IPS-20b (cell line): ENCODE measurements at regions not wholly inside any gene's neighbourhood (a gene's known extent, or its start where the extent isn't known, plus 50 kb on each side); places are given as distances from the start of the nearest gene placed in this dataset.
A peak's percentile ranks its signal among the peaks of the same experiment; 100 is the strongest.

Experiments used
- H3K27ac ChIP-seq: one replicate; pipeline ENCODE4 v1.5.1; 2013; ENCODE audit warnings: low read length
- H3K27me3 ChIP-seq: 2 replicates; pipeline ENCODE4 v1.6.1; 2013; ENCODE audit warnings: mild to moderate bottlenecking, low read length, inconsistent platforms; ENCODE audit not compliant: insufficient read depth
- H3K36me3 ChIP-seq: 2 replicates; pipeline ENCODE4 v1.6.1; 2013; ENCODE audit warnings: low read depth, mild to moderate bottlenecking, inconsistent platforms, low read length, moderate library complexity; ENCODE audit not compliant: insufficient read depth
- H3K4me1 ChIP-seq: 2 replicates; pipeline ENCODE4 v1.6.1; 2013; ENCODE audit warnings: mild to moderate bottlenecking, control low read depth, inconsistent platforms, low read length, moderate library complexity; ENCODE audit not compliant: insufficient read depth
- H3K4me3 ChIP-seq: 2 replicates; pipeline ENCODE4 v1.5.1; 2013; ENCODE audit warnings: mild to moderate bottlenecking, low read length, inconsistent platforms
- H3K9ac ChIP-seq: 2 replicates; pipeline ENCODE4 v1.6.1; 2013; ENCODE audit warnings: low read depth, mild to moderate bottlenecking, inconsistent platforms, low read length, moderate library complexity
- H3K9me3 ChIP-seq: 2 replicates; pipeline ENCODE4 v1.6.1; 2013; ENCODE audit warnings: mild to moderate bottlenecking, low read depth, low read length, inconsistent platforms; ENCODE audit not compliant: insufficient read depth

DNA sequence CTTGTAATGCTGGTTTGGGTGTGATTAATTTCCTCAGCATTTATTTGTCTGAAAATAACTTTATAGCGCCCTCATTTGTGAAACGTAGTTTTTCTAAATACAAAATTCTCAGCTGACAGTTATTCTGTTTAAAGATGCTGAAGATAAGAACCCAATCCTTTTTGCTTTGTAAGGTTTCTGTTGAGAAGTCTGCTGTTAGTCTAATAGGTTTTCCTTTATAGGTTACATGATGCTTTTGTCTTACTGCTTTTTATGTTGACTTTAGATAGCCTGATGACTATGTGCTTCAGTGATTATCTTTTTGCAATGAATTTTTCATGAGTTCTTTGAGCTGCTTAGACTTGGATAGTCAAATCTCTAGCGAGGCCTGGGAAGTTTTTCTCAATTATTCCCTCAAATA, 168.6 kb upstream of the PDE3A start:
- Histone ChIP-seq H3K4me1 (peaks cover 2% of the 10 kb centered on the region; the same call in 1 of the 2 replicates), H3K9me3 (no peaks in the 10 kb centered on the region), H3K4me3 (no peak overlapping the region), H3K27me3 (no peaks in the 10 kb centered on the region), H3K9ac (no peak overlapping the region), H3K36me3 (no peaks in the 10 kb centered on the region), H3K27ac (no peak overlapping the region)

GRCh38 chr12:20201733-20202132, 166.6 kb upstream of the PDE3A start:
- Histone ChIP-seq H3K9ac (no peak overlapping the region), H3K27ac (no peak overlapping the region), H3K9me3 (no peaks in the 10 kb centered on the region), H3K4me3 (no peak overlapping the region), H3K36me3 (no peaks in the 10 kb centered on the region), H3K4me1 (peaks cover 5% of the 10 kb centered on the region; the same call in 1 of the 2 replicates), H3K27me3 (no peaks in the 10 kb centered on the region)

- no peak overlapping the region for H3K9ac ChIP-seq
- peaks cover 5% of the 10 kb centered on the region; the same call in 1 of the 2 replicates for H3K4me1 ChIP-seq
- no peak overlapping the region for H3K27ac ChIP-seq
- H3K9me3 ChIP-seq = no peaks in the 10 kb centered on the region
- no peaks in the 10 kb centered on the region for H3K27me3 ChIP-seq
- H3K4me3 ChIP-seq = no peak overlapping the region
- no peaks in the 10 kb centered on the region for H3K36me3 ChIP-seq
Observed at GRCh38 chr12:20205854-20206253, 162.5 kb upstream of the PDE3A start.

DNA sequence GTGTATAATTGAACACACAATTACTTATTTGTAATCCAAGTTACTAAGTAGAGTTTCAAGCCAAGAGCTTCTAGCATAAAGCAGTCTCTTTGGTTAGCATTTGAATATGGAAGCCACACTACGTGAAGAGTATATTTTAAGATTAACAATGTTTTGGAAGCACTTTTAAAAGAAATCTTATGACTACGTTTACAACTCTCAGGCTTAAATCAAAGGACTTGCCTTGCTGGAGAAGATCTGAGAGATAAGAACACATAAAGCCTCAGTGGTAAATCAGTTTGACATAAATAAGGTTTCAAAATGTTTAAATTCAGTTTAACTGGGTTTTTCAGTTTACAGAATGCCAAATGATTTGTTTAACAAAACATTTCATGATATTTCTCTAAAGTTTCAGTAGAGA, 161.9 kb upstream of the PDE3A start:
- no peak overlapping the region for H3K9ac ChIP-seq
- no peak overlapping the region for H3K27ac ChIP-seq
- H3K4me1 ChIP-seq = peaks cover 5% of the 10 kb centered on the region; the same call in 1 of the 2 replicates
- no peaks in the 10 kb centered on the region for H3K36me3 ChIP-seq
- H3K27me3 ChIP-seq = no peaks in the 10 kb centered on the region
- no peaks in the 10 kb centered on the region for H3K9me3 ChIP-seq
- H3K4me3 ChIP-seq = no peak overlapping the region

GRCh38 chr12:20210621-20211215, 157.6 kb upstream of the PDE3A start:
- Histone ChIP-seq H3K36me3 (no peaks in the 10 kb centered on the region), H3K27ac (no peak overlapping the region), H3K4me1 (peaks cover 20% of the 10 kb centered on the region), H3K27me3 (no peaks in the 10 kb centered on the region), H3K9me3 (no peaks in the 10 kb centered on the region), H3K4me3 (no peak overlapping the region), H3K9ac (no peak overlapping the region)

- Histone ChIP-seq H3K27me3 (no peaks in the 10 kb centered on the region), H3K4me1 (peaks cover 18% of the 10 kb centered on the region), H3K9me3 (no peaks in the 10 kb centered on the region; the same call in 1 of the 2 replicates), H3K27ac (no peak overlapping the region), H3K9ac (no peak overlapping the region), H3K36me3 (no peaks in the 10 kb centered on the region), H3K4me3 (no peak overlapping the region)
Observed at GRCh38 chr12:20211541-20211940, 156.8 kb upstream of the PDE3A start.

DNA sequence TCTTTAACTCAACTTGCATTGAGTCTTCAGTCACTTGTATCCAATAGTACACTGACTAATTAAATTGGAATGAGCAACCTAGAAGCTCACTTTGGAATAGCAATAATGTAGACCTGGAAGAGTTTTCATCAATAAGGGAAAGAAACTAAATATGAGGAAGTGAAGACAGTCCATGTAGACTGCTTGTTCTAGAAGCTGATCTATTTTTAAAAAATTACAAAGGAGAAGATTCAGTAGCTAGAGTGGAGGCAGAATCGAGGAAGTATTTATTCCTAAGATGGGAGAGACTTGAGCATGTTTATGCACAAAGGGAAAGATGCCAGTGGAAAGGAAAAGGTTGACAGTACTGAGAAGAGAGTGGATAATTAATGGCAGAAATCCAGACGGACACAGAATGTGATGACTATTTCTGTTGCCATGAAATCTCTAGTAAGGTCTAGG, 156.3 kb upstream of the PDE3A start:
- Histone ChIP-seq H3K4me1 (peaks cover 18% of the 10 kb centered on the region), H3K36me3 (no peaks in the 10 kb centered on the region), H3K9ac (no peak overlapping the region), H3K27ac (no peak overlapping the region), H3K4me3 (no peak overlapping the region), H3K9me3 (no peaks in the 10 kb centered on the region; the same call in 1 of the 2 replicates), H3K27me3 (no peaks in the 10 kb centered on the region)

GRCh38 chr12:20212658-20213555, 155.4 kb upstream of the PDE3A start:
- peak overlapping the region; percentile 34; the same call in 1 of the 2 replicates for H3K4me3 ChIP-seq
- H3K4me1 ChIP-seq = peaks cover 18% of the 10 kb centered on the region
- peak overlapping the region; percentile 36 for H3K27ac ChIP-seq
- H3K27me3 ChIP-seq = no peaks in the 10 kb centered on the region
- H3K9ac ChIP-seq = peak overlapping the region; percentile 68; the same call in 1 of the 2 replicates
- no peaks in the 10 kb centered on the region for H3K36me3 ChIP-seq
- H3K9me3 ChIP-seq = no peaks in the 10 kb centered on the region; the same call in 1 of the 2 replicates

DNA sequence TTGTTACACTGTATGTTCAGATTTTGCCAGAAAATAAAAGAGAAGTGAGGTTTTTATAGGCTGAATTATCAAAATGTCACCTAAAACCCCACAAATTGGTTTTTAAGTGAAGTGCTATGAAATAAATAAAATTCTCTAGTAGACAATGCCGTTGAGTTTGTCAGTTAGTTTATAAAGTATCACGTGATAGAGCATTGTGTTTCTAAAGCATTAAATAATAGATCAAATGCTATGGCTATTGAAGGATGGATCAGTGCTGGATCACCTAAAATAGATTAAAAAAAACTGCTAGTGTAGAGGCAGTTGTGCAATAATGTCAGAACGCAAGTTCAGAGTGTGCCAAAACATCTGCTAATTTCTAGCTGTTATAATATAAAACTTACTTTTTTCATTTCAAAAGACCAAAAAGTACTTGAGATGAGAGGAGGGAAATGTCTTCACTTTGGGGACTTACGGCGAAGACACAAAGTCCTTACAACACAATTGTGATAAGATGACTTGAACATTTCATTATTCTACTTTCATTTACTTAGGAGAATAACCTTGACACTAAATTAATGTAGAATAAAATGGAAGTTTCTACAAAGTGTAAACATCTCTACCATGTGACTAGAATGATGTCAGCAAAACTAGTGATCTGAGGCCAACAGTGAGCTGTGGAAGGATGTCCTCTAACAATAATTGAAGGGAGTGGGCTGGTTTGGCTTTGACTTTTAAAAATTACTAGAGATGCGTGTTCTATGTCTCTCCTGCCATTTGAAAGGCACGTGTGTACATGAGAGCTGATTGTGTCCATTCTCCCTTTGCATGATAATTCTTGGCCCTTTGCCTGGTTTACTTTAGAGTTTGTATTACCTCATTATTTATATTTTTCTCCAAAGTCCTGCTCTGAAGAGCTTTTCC, 154.4 kb upstream of the PDE3A start:
- Histone ChIP-seq H3K9ac (no peak overlapping the region), H3K9me3 (no peaks in the 10 kb centered on the region; the same call in 1 of the 2 replicates), H3K27me3 (no peaks in the 10 kb centered on the region), H3K4me3 (no peak overlapping the region), H3K27ac (no peak overlapping the region), H3K4me1 (peaks cover 18% of the 10 kb centered on the region), H3K36me3 (no peaks in the 10 kb centered on the region)

- H3K27ac ChIP-seq = no peak overlapping the region
- H3K9me3 ChIP-seq = no peaks in the 10 kb centered on the region; the same call in 1 of the 2 replicates
Observed at GRCh38 chr12:20220339-20220738, 148.0 kb upstream of the PDE3A start.

DNA sequence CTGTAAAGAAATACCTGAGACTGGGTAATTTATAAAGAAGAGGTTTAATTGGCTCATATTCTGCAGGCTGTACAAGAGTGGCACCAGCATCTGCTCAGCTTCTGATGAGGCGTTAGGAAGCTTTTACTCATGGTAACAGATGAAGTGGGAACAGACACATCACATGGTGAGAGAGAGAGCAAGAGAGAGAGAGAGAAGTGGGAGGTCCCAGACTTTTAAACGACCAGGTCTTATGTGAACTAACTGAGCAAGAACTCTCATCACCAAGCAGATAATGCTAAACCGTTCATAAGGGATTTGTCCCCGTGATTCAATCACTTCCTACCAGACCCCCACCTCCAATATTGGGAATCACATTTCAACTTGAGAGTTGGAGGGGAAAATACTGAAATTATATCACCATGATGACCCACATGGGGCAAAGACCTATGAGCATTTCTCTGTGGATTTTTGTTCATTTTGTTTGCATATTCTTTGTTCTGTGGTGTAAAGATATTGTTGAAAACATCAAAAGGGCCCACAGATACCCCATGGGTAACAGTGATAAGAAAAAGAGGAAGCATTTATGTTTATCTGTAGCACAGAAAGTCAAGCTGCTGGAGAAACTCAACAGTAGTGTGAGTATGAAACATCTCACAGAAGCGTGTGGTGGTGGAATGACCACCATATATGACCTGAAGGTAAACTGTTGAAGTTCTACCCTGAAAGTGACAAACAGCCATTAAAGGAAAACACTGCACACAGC, 135.2 kb upstream of the PDE3A start:
- Histone ChIP-seq H3K9ac (no peak overlapping the region), H3K4me3 (no peak overlapping the region), H3K4me1 (no peaks in the 10 kb centered on the region)

More at GRCh38 chr12:20220339-20220738, 148.0 kb upstream of the PDE3A start:
- Histone ChIP-seq H3K36me3 (no peaks in the 10 kb centered on the region), H3K27me3 (no peaks in the 10 kb centered on the region), H3K4me1 (no peaks in the 10 kb centered on the region), H3K9ac (no peak overlapping the region), H3K4me3 (no peak overlapping the region)

More for the DNA sequence above, 135.2 kb upstream of the PDE3A start:
- no peaks in the 10 kb centered on the region for H3K36me3 ChIP-seq
- H3K9me3 ChIP-seq = peaks cover 32% of the 10 kb centered on the region
- no peak overlapping the region for H3K27ac ChIP-seq
- H3K27me3 ChIP-seq = no peaks in the 10 kb centered on the region
